ENCODE measurements at regions not wholly inside any gene's neighbourhood (a gene's known extent, or its start where the extent isn't known, plus 50 kb on each side); places are given as distances from the start of the nearest gene placed in this dataset.
A peak's percentile ranks its signal among the peaks of the same experiment; 100 is the strongest.

GRCh38 chr21:23886828-23887724, 1720.2 kb downstream of the MRPL39 start:
- ATAC-seq, result no peak
- intact Hi-C loops (cut with DNase I), result no loop called here
- Histone ChIP-seq H3K4me3 (no peak overlapping the region), H3K4me1 (no peaks in the 10 kb centered on the region), H3K9me3 (no peaks in the 10 kb centered on the region), H3K27ac (no peak overlapping the region), H3K36me3 (no peaks in the 10 kb centered on the region), H3K27me3 (no peaks in the 10 kb centered on the region)
- 73 to 80% methylated on average over 21 of the region's 21 CpGs for WGBS, 2 donors
- no peak for DNase-seq
- no peak for FAIRE-seq
- TF ChIP-seq CTCF (IDR thresholded peaks at IDR 0.05), result no peak

- ATAC-seq, result no peak
- Histone ChIP-seq H3K9me3 (no peaks in the 10 kb centered on the region), H3K36me3 (no peaks in the 10 kb centered on the region), H3K27me3 (no peaks in the 10 kb centered on the region), H3K4me3 (no peak overlapping the region), H3K27ac (no peak overlapping the region), H3K4me1 (no peaks in the 10 kb centered on the region)
- FAIRE-seq, result peak; percentile 97
- no peak for TF ChIP-seq CTCF (IDR thresholded peaks at IDR 0.05)
- DNase-seq, result no peak
- intact Hi-C loops (cut with DNase I), result no loop called here
- 87 to 91% methylated on average over 4 of the region's 4 CpGs for WGBS, 2 donors
Observed at GRCh38 chr21:23881783-23882182, 1725.5 kb downstream of the MRPL39 start.

GRCh38 chr21:23876925-23877558, 1730.2 kb downstream of the MRPL39 start:
- no peak overlapping the region for H3K4me3 ChIP-seq
- H3K27ac ChIP-seq, result no peak overlapping the region
- H3K9me3 ChIP-seq, result no peaks in the 10 kb centered on the region
- no peaks in the 10 kb centered on the region for H3K36me3 ChIP-seq
- H3K4me1 ChIP-seq, result no peaks in the 10 kb centered on the region
- H3K27me3 ChIP-seq, result no peaks in the 10 kb centered on the region
- WGBS, 2 donors, result 57 to 67% methylated on average over 5 of the region's 5 CpGs
- intact Hi-C loops (cut with DNase I), result no loop called here
- DNase-seq (no peak), ATAC-seq (no peak), FAIRE-seq (no peak)
- no peak for TF ChIP-seq CTCF (IDR thresholded peaks at IDR 0.05)

- 67% methylated on average over 3 of the region's 3 CpGs for WGBS, 2 donors
- H3K4me3 ChIP-seq, result no peak overlapping the region
- intact Hi-C loops (cut with DNase I), result no loop called here
Observed at GRCh38 chr21:23874271-23874670, 1733.0 kb downstream of the MRPL39 start.

More at GRCh38 chr21:23874271-23874670, 1733.0 kb downstream of the MRPL39 start:
- no peaks in the 10 kb centered on the region for H3K4me1 ChIP-seq
- ATAC-seq, result no peak
- H3K27ac ChIP-seq, result no peak overlapping the region
- no peaks in the 10 kb centered on the region for H3K27me3 ChIP-seq
- TF ChIP-seq CTCF (IDR thresholded peaks at IDR 0.05), result no peak
- H3K9me3 ChIP-seq, result no peaks in the 10 kb centered on the region
- DNase-seq, result no peak
- no peaks in the 10 kb centered on the region for H3K36me3 ChIP-seq
- FAIRE-seq, result no peak

Measured in pancreas (tissue), 10 donors.